Neural cell (in vitro differentiated cells): ENCODE measurements at regions not wholly inside any gene's neighbourhood (a gene's known extent, or its start where the extent isn't known, plus 50 kb on each side); places are given as distances from the start of the nearest gene placed in this dataset.
"Not testable (repeated sequence)": the region's sequence is repeated elsewhere in the genome, so short reads cannot be mapped to it uniquely, and the experiment has no call there.

Experiments
- H2AFZ ChIP-seq: fragments of 200-600, 300-800 bp; sonication (generic), shearing (Covaris generic); 2 replicates; pipeline ENCODE4 v1.6.0; 2014; ENCODE audit warnings: low read depth, mild to moderate bottlenecking, antibody characterized with exemption, low read length, moderate library complexity
- H3F3A ChIP-seq: fragments of 200-600 bp; shearing (Covaris generic); 2 replicates; pipeline ENCODE4 v1.6.1; 2016; ENCODE audit warnings: mild to moderate bottlenecking, moderate library complexity, mixed read lengths, antibody characterized with exemption, low read length; ENCODE audit not compliant: insufficient read depth, poor library complexity, severe bottlenecking
- H3K27ac ChIP-seq: fragments of 200-600, 300-800 bp; sonication (generic), shearing (Covaris generic); 2 replicates; pipeline ENCODE4 v1.5.1; 2014; ENCODE audit warnings: mild to moderate bottlenecking, low read length, moderate library complexity
- H3K27me3 ChIP-seq: fragments of 300-800, 200-600 bp; sonication (generic), shearing (Covaris generic); 2 replicates; pipeline ENCODE4 v1.6.0; 2014; ENCODE audit warnings: mild to moderate bottlenecking, low read depth, low read length, moderate library complexity; ENCODE audit not compliant: insufficient read depth
- H3K36me3 ChIP-seq: fragments of 300-800, 200-600 bp; sonication (generic), shearing (Covaris generic); 2 replicates; pipeline ENCODE4 v1.5.1; 2014; ENCODE audit warnings: mild to moderate bottlenecking, antibody characterized with exemption, low read length, moderate library complexity; ENCODE audit not compliant: insufficient read depth
- H3K4me2 ChIP-seq: fragments of 300-800, 200-600 bp; sonication (generic), shearing (Covaris generic); 2 replicates; pipeline ENCODE4 v1.6.0; 2014; ENCODE audit warnings: mild to moderate bottlenecking, low read length
- H3K4me3 ChIP-seq: fragments of 300-800, 200-600 bp; sonication (generic), shearing (Covaris generic); 2 replicates; pipeline ENCODE4 v1.5.1; 2014; ENCODE audit warnings: mild to moderate bottlenecking, low read length, moderate library complexity
- H3K79me2 ChIP-seq: fragments of 200-600 bp; shearing (Covaris generic); replicated peaks from 2 replicates; pipeline ENCODE4 v1.6.0; 2014; ENCODE audit warnings: mild to moderate bottlenecking, low read length, moderate library complexity; ENCODE audit not compliant: insufficient read depth
- H3K9ac ChIP-seq: fragments of 300-800, 200-600 bp; sonication (generic), shearing (Covaris generic); 2 replicates; pipeline ENCODE4 v1.6.1; 2016; ENCODE audit warnings: mild to moderate bottlenecking, low read length, mixed read lengths
- H3K9me2 ChIP-seq: fragments of 200-600 bp; shearing (Covaris generic); 2 replicates; pipeline ENCODE4 v1.6.1; 2016; ENCODE audit warnings: mild to moderate bottlenecking, low read length, mixed read lengths; ENCODE audit not compliant: insufficient read depth
- H3K9me3 ChIP-seq: fragments of 200-600, 300-800 bp; sonication (generic), shearing (Covaris generic); 2 replicates; pipeline ENCODE4 v1.6.1; 2016; ENCODE audit warnings: mild to moderate bottlenecking, mixed run types, low read length, moderate library complexity, mixed read lengths
- H4K20me1 ChIP-seq: fragments of 200-600 bp; shearing (Covaris generic); 2 replicates; pipeline ENCODE4 v1.6.1; 2016; ENCODE audit warnings: mild to moderate bottlenecking, mixed run types; ENCODE audit not compliant: insufficient read depth
- EP300 ChIP-seq: fragments of 450-650 bp; conservative IDR thresholded peaks from 2 replicates; pipeline ENCODE4 v1.6.1; 2014; ENCODE audit warnings: antibody characterized with exemption, mild to moderate bottlenecking, moderate library complexity; ENCODE audit not compliant: poor library complexity, severe bottlenecking
- EZH2 ChIP-seq: fragments of 200-600, 300-800 bp; shearing (Covaris generic), sonication (generic); IDR thresholded peaks from 2 replicates; pipeline ENCODE4 v1.6.1; 2014; ENCODE audit warnings: antibody characterized with exemption, low read length, borderline replicate concordance, mild to moderate bottlenecking; ENCODE audit not compliant: insufficient read depth, poor library complexity, severe bottlenecking
- MXI1 ChIP-seq: fragments of 450-650 bp; conservative IDR thresholded peaks from 2 replicates; pipeline ENCODE4 v1.6.1; 2014; ENCODE audit warnings: antibody characterized with exemption, mild to moderate bottlenecking; ENCODE audit not compliant: poor library complexity, severe bottlenecking
- POLR2AphosphoS5 ChIP-seq: IDR thresholded peaks from 2 replicates; pipeline ENCODE4 v1.6.1; 2012
- RAD21 ChIP-seq: fragments of 450-650 bp; conservative IDR thresholded peaks from 2 replicates; pipeline ENCODE4 v1.6.1; 2014; ENCODE audit warnings: antibody characterized with exemption, mild to moderate bottlenecking, moderate library complexity
- SMC3 ChIP-seq: fragments of 450-650 bp; conservative IDR thresholded peaks from 2 replicates; pipeline ENCODE4 v1.6.1; 2014; ENCODE audit warnings: antibody characterized with exemption, mild to moderate bottlenecking, moderate library complexity; ENCODE audit not compliant: poor library complexity
- TAF1 ChIP-seq: IDR thresholded peaks from 2 replicates; pipeline ENCODE4 v1.6.1; 2012; ENCODE audit warnings: low read depth
- TF ChIP-seq, protein P1 (sequence below): fragments of 450-650 bp; IDR thresholded peaks from 2 replicates; pipeline ENCODE4 v1.5.1; 2014; ENCODE audit warnings: antibody characterized with exemption, mild to moderate bottlenecking, moderate library complexity; ENCODE audit not compliant: poor library complexity, severe bottlenecking
- TF ChIP-seq, protein P2 (sequence below): IDR thresholded peaks from 2 replicates; pipeline ENCODE4 v1.6.1; 2012; ENCODE audit warnings: borderline replicate concordance

DNA sequence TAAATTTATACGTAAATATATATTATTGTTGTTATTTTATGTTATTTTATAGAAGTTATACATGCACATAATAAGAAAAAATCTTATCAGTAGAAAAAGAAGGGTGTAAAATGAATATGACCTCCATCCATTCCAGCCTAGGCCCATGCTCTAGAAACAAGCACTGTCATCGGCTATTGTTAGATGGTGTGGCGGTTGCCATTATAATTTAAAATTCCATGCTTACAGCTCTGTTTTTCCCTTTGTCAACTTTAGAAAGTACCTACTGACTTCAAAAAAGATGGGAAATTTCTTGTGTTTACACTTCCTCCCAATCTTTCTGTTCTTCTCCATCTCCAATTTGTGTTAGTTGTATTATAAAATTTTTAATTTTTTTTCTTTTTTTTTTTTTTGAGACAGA lies 61.9 kb upstream of the RDX start:
- Histone ChIP-seq H3K4me2 (no peak overlapping the region), H3K9me3 (no peaks in the 10 kb centered on the region)

DNA sequence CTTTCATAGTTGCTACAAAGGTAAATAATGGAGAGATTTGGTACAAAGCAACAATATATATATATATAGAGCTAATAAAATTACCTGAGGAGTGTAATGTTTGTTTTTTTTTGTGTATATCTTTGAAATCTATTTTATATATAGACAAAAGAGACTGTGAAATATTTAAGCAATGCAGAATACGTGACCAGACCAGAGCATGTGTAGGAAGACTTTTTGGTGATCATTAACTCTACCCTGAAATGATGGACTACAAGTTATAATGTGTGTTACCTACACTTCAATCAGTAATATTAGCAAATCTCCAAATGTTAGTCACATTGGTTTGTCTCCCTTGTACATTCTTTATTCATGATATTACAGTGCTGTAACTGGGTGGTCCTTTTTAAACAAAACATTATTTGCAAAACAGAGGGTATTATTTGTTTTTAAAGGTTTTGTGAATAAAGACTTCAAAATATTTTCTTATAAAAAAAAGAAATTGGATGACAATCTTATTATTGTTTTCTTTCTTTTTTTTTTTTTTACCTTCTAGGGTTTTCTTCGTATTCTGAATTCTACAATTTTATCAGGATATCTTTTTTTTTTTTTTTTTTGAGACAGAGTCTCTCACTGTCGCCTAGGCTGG lies 64.5 kb upstream of the RDX start:
- not testable (repeated sequence) for H4K20me1 ChIP-seq, H3K4me2 ChIP-seq, H3K9ac ChIP-seq, H3K79me2 ChIP-seq, H3K9me3 ChIP-seq, H3K27ac ChIP-seq, H3F3A ChIP-seq, H3K4me3 ChIP-seq, H3K27me3 ChIP-seq, H3K9me2 ChIP-seq, H2AFZ ChIP-seq, H3K36me3 ChIP-seq

More for the DNA sequence above, 61.9 kb upstream of the RDX start:
- Histone ChIP-seq H3K27ac (no peak overlapping the region), H3F3A (no peaks in the 10 kb centered on the region), H3K9ac (no peak overlapping the region), H3K36me3 (no peaks in the 10 kb centered on the region), H3K27me3 (no peaks in the 10 kb centered on the region), H3K4me3 (no peak overlapping the region), H3K9me2 (no peaks in the 10 kb centered on the region), H2AFZ (no peak overlapping the region), H4K20me1 (no peaks in the 10 kb centered on the region), H3K79me2 (no peaks in the 10 kb centered on the region)
- no peak for TF ChIP-seq SMC3
- TF ChIP-seq POLR2AphosphoS5 = no peak
- TF ChIP-seq MXI1 = no peak

GRCh38 chr11:110362971-110363509 lies 66.6 kb upstream of the RDX start:
- Histone ChIP-seq H3K4me3 (no peak overlapping the region), H3K36me3 (no peaks in the 10 kb centered on the region), H2AFZ (no peak overlapping the region), H3K9me3 (no peaks in the 10 kb centered on the region), H3K27ac (no peak overlapping the region), H3K27me3 (no peaks in the 10 kb centered on the region), H3K4me2 (no peak overlapping the region), H3K9ac (no peak overlapping the region), H3F3A (no peaks in the 10 kb centered on the region), H4K20me1 (no peaks in the 10 kb centered on the region), H3K79me2 (no peaks in the 10 kb centered on the region), H3K9me2 (no peaks in the 10 kb centered on the region)
- TF ChIP-seq MXI1 (no peak), POLR2AphosphoS5 (no peak), SMC3 (no peak), TAF1 (no peak), EP300 (no peak), EZH2 (no peak), RAD21 (no peak)
- TF ChIP-seq, protein P1, sequence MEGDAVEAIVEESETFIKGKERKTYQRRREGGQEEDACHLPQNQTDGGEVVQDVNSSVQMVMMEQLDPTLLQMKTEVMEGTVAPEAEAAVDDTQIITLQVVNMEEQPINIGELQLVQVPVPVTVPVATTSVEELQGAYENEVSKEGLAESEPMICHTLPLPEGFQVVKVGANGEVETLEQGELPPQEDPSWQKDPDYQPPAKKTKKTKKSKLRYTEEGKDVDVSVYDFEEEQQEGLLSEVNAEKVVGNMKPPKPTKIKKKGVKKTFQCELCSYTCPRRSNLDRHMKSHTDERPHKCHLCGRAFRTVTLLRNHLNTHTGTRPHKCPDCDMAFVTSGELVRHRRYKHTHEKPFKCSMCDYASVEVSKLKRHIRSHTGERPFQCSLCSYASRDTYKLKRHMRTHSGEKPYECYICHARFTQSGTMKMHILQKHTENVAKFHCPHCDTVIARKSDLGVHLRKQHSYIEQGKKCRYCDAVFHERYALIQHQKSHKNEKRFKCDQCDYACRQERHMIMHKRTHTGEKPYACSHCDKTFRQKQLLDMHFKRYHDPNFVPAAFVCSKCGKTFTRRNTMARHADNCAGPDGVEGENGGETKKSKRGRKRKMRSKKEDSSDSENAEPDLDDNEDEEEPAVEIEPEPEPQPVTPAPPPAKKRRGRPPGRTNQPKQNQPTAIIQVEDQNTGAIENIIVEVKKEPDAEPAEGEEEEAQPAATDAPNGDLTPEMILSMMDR = no peak
- TF ChIP-seq, protein P2, sequence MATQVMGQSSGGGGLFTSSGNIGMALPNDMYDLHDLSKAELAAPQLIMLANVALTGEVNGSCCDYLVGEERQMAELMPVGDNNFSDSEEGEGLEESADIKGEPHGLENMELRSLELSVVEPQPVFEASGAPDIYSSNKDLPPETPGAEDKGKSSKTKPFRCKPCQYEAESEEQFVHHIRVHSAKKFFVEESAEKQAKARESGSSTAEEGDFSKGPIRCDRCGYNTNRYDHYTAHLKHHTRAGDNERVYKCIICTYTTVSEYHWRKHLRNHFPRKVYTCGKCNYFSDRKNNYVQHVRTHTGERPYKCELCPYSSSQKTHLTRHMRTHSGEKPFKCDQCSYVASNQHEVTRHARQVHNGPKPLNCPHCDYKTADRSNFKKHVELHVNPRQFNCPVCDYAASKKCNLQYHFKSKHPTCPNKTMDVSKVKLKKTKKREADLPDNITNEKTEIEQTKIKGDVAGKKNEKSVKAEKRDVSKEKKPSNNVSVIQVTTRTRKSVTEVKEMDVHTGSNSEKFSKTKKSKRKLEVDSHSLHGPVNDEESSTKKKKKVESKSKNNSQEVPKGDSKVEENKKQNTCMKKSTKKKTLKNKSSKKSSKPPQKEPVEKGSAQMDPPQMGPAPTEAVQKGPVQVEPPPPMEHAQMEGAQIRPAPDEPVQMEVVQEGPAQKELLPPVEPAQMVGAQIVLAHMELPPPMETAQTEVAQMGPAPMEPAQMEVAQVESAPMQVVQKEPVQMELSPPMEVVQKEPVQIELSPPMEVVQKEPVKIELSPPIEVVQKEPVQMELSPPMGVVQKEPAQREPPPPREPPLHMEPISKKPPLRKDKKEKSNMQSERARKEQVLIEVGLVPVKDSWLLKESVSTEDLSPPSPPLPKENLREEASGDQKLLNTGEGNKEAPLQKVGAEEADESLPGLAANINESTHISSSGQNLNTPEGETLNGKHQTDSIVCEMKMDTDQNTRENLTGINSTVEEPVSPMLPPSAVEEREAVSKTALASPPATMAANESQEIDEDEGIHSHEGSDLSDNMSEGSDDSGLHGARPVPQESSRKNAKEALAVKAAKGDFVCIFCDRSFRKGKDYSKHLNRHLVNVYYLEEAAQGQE = no peak
